AG09309 (cell line): ENCODE measurements at regions not wholly inside any gene's neighbourhood (a gene's known extent, or its start where the extent isn't known, plus 50 kb on each side); places are given as distances from the start of the nearest gene placed in this dataset.

ENCODE experiments used
- DNase-seq: peaks from one replicate; pipeline ENCODE4 v3.0.0-alpha.2; 2010; ENCODE audit warnings: low read depth
- H3K4me3 ChIP-seq: 2 replicates; pipeline ENCODE4 v1.5.1; 2011; ENCODE audit warnings: mild to moderate bottlenecking, low read depth, low read length, moderate library complexity; ENCODE audit not compliant: control insufficient read depth
- TF ChIP-seq, protein P1 (sequence below): IDR thresholded peaks from 2 replicates; pipeline ENCODE4 v1.5.1; 2011; ENCODE audit warnings: mild to moderate bottlenecking, low read depth, low read length, inconsistent platforms; ENCODE audit not compliant: insufficient read depth, control insufficient read depth; ENCODE audit errors: missing control alignments

DNA sequence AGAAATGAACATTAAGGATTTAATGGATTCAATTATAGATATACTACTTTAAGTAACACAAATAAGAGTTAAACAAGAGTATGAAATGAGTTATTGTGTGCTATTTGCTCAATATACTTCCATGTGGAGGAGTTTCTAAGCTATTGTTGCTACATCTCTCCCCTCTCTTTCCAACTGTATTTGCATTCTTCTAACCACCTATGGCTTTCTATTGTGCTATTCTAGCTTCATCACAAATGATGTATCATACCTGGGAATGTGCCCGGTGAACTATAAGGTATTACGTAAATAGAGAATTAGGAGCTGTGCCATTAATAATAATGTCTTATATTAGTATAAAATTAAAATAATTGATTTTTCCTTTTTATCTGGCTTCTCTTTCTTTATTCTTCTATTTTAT lies 87.1 kb upstream of the PLEKHG7 start:
- no peak overlapping the region for H3K4me3 ChIP-seq

GRCh38 chr12:92615086-92615485 lies 87.7 kb upstream of the PLEKHG7 start:
- TF ChIP-seq, protein P1, sequence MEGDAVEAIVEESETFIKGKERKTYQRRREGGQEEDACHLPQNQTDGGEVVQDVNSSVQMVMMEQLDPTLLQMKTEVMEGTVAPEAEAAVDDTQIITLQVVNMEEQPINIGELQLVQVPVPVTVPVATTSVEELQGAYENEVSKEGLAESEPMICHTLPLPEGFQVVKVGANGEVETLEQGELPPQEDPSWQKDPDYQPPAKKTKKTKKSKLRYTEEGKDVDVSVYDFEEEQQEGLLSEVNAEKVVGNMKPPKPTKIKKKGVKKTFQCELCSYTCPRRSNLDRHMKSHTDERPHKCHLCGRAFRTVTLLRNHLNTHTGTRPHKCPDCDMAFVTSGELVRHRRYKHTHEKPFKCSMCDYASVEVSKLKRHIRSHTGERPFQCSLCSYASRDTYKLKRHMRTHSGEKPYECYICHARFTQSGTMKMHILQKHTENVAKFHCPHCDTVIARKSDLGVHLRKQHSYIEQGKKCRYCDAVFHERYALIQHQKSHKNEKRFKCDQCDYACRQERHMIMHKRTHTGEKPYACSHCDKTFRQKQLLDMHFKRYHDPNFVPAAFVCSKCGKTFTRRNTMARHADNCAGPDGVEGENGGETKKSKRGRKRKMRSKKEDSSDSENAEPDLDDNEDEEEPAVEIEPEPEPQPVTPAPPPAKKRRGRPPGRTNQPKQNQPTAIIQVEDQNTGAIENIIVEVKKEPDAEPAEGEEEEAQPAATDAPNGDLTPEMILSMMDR, result no peak
- DNase-seq, result no peak
- H3K4me3 ChIP-seq, result no peak overlapping the region

More for the DNA sequence above, 87.1 kb upstream of the PLEKHG7 start:
- no peak for DNase-seq
- TF ChIP-seq, protein P1, result no peak

- TF ChIP-seq, protein P1, result no peak
- peak; percentile 77 for DNase-seq
- H3K4me3 ChIP-seq, result no peak overlapping the region
These were observed 88.3 kb upstream of the PLEKHG7 start for GRCh38 chr12:92614502-92614901.

DNA sequence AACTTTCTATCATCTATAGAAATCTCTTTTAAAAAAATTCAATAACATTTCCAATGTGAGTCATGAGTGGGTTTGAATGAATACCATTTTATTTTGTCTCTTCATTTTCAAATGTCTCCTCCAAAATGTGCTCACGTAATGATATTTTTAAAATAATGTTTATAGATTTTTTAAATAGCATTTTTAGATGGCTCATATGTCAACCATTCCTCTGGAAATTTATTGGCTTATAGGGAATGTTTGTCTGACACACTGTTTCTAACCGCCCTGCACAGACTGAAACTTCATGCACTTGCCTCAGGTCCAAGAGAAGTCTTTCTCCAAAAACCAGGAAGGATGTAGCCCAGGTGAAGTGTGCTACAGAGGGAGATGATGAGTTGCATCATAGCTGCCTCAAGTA lies 88.8 kb upstream of the PLEKHG7 start:
- TF ChIP-seq, protein P1, result no peak
- no peak for DNase-seq
- H3K4me3 ChIP-seq, result no peak overlapping the region

DNA sequence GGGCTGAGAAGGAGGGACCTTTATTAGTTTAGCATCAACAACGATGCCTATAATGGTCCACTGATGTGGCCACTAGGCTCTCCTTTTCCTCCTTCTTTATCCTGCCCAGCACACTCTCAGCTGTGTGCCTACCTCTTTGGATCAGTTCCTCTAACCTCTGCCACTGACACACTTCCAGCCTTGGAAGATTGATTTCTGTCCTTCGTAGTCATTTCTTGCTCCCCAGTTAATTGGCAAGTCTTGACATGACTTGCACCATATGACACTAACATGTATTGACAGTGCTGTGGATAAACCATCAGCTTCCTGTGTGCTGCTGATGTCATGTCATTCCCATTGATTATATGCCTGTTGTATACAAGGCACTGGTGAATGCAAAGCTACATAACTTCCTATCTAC lies 90.2 kb upstream of the PLEKHG7 start:
- no peak for DNase-seq
- TF ChIP-seq, protein P1, result no peak
- no peak overlapping the region for H3K4me3 ChIP-seq

GRCh38 chr12:92608151-92609091 lies 94.4 kb upstream of the PLEKHG7 start:
- TF ChIP-seq, protein P1, result peak; percentile 59

DNA sequence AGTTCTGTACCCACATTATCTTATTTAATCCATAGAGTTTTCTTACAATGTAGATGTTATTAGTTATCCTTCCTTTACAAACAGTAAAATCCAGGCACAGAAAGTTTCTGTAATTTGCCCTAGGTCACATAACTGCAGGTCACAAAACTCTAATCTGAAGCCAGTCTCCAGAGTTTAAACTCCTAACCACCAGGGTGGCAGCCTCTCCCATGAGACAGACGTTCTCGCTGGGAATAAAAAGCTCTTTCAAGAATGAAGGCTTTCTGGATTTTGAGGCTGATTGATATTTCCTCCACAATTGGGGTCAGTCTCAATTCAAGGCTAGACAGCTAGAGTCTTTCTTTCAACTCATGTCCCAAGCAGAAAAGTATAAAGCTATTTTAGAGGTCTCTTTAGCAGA lies 95.8 kb upstream of the PLEKHG7 start:
- TF ChIP-seq, protein P1, result no peak
- no peak overlapping the region for H3K4me3 ChIP-seq
- no peak for DNase-seq

More at GRCh38 chr12:92608151-92609091, 94.4 kb upstream of the PLEKHG7 start:
- no peak overlapping the region for H3K4me3 ChIP-seq
- DNase-seq, result no peak
